IgD-negative memory B cell (primary cell): ENCODE measurements at regions not wholly inside any gene's neighbourhood (a gene's known extent, or its start where the extent isn't known, plus 50 kb on each side); places are given as distances from the start of the nearest gene placed in this dataset.

Source experiments
- H3K27ac Mint-ChIP-seq, 3 donors: one replicate each; pipeline ENCODE4 v1.8.0; 2020 to 2022; ENCODE audit warnings: mild to moderate bottlenecking in 3 of 3, mixed read lengths in 3 of 3, moderate library complexity in 1 of 3
- H3K27me3 Mint-ChIP-seq: one replicate; pipeline ENCODE4 v1.8.0; 2021; ENCODE audit warnings: mixed read lengths
- H3K36me3 Mint-ChIP-seq: one replicate; pipeline ENCODE4 v1.8.0; 2020; ENCODE audit warnings: mild to moderate bottlenecking, mixed read lengths
- H3K4me1 Mint-ChIP-seq, 3 donors: one replicate each; pipeline ENCODE4 v1.8.0; 2020 to 2022; ENCODE audit warnings: mixed read lengths in 3 of 3, mild to moderate bottlenecking in 1 of 3
- H3K4me3 Mint-ChIP-seq, 4 donors: one replicate each; pipeline ENCODE4 v1.8.0; 2020 to 2022; ENCODE audit warnings: mild to moderate bottlenecking in 4 of 4, mixed read lengths in 4 of 4, moderate library complexity in 3 of 4
- H3K9me3 Mint-ChIP-seq, 3 donors: one replicate each; pipeline ENCODE4 v1.8.0; 2020 to 2021; ENCODE audit warnings: mixed read lengths in 3 of 3, mild to moderate bottlenecking in 1 of 3

GRCh38 chr4:11931266-11931820 is 502.6 kb upstream of the HS3ST1 start:
- H3K27me3 Mint-ChIP-seq, result no peaks in the 10 kb centered on the region
- peaks cover 3 to 6% (median 4%) of the 10 kb centered on the region in 3 donors for H3K9me3 Mint-ChIP-seq
- no peak overlapping the region for H3K4me3 Mint-ChIP-seq
- H3K36me3 Mint-ChIP-seq, result no peaks in the 10 kb centered on the region
- no peak overlapping the region for H3K27ac Mint-ChIP-seq
- H3K4me1 Mint-ChIP-seq, result no peaks in the 10 kb centered on the region

GRCh38 chr4:11929080-11929479 is 500.4 kb upstream of the HS3ST1 start:
- H3K4me3 Mint-ChIP-seq, result no peak overlapping the region
- H3K27ac Mint-ChIP-seq, result no peak overlapping the region
- no peaks in the 10 kb centered on the region for H3K36me3 Mint-ChIP-seq
- peaks cover 3 to 5% (median 3%) of the 10 kb centered on the region in 3 donors for H3K9me3 Mint-ChIP-seq
- H3K27me3 Mint-ChIP-seq, result no peaks in the 10 kb centered on the region
- no peaks in the 10 kb centered on the region for H3K4me1 Mint-ChIP-seq

- H3K27me3 Mint-ChIP-seq, result no peaks in the 10 kb centered on the region
- H3K9me3 Mint-ChIP-seq, result peaks cover 0 to 12% (median 6%) of the 10 kb centered on the region in 3 donors
- no peak overlapping the region for H3K27ac Mint-ChIP-seq
- no peaks in the 10 kb centered on the region for H3K36me3 Mint-ChIP-seq
- H3K4me3 Mint-ChIP-seq, result no peak overlapping the region
- H3K4me1 Mint-ChIP-seq, result peaks cover 0 to 1% (median 0%) of the 10 kb centered on the region in 3 donors
Measured at GRCh38 chr4:11919316-11919715, 490.6 kb upstream of the HS3ST1 start.

GRCh38 chr4:11914406-11914805 is 485.7 kb upstream of the HS3ST1 start:
- Mint-ChIP-seq H3K4me3 (no peak overlapping the region), H3K9me3 (peaks cover 0 to 16% (median 3%) of the 10 kb centered on the region in 3 donors), H3K27ac (no peak overlapping the region), H3K27me3 (no peaks in the 10 kb centered on the region), H3K4me1 (peaks cover 0 to 1% (median 0%) of the 10 kb centered on the region in 3 donors), H3K36me3 (no peaks in the 10 kb centered on the region)

GRCh38 chr4:11912886-11913285 is 484.2 kb upstream of the HS3ST1 start:
- Mint-ChIP-seq H3K27me3 (no peaks in the 10 kb centered on the region), H3K27ac (no peak overlapping the region), H3K4me3 (peak overlapping the region in 1 of 4 donors; percentile 20), H3K36me3 (no peaks in the 10 kb centered on the region), H3K9me3 (peaks cover 0 to 16% (median 2%) of the 10 kb centered on the region in 3 donors), H3K4me1 (peaks cover 0 to 1% (median 0%) of the 10 kb centered on the region in 3 donors)

GRCh38 chr4:11910812-11911211 is 482.1 kb upstream of the HS3ST1 start:
- Mint-ChIP-seq H3K4me3 (no peak overlapping the region), H3K9me3 (peaks cover 0 to 12% (median 2%) of the 10 kb centered on the region in 3 donors), H3K27ac (no peak overlapping the region), H3K36me3 (no peaks in the 10 kb centered on the region), H3K27me3 (no peaks in the 10 kb centered on the region), H3K4me1 (peaks cover 0 to 1% (median 0%) of the 10 kb centered on the region in 3 donors)

- no peak overlapping the region for H3K27ac Mint-ChIP-seq
- peaks cover 0 to 2% (median under 1%) of the 10 kb centered on the region in 3 donors for H3K9me3 Mint-ChIP-seq
- no peaks in the 10 kb centered on the region for H3K4me1 Mint-ChIP-seq
- no peaks in the 10 kb centered on the region for H3K27me3 Mint-ChIP-seq
- H3K36me3 Mint-ChIP-seq, result no peaks in the 10 kb centered on the region
- no peak overlapping the region for H3K4me3 Mint-ChIP-seq
Measured at GRCh38 chr4:11908712-11909111, 480.0 kb upstream of the HS3ST1 start.

GRCh38 chr4:11908205-11908604 is 479.5 kb upstream of the HS3ST1 start:
- Mint-ChIP-seq H3K9me3 (peaks cover 0 to 2% (median 0%) of the 10 kb centered on the region in 3 donors), H3K27ac (no peak overlapping the region), H3K4me1 (no peaks in the 10 kb centered on the region), H3K36me3 (no peaks in the 10 kb centered on the region), H3K27me3 (no peaks in the 10 kb centered on the region), H3K4me3 (no peak overlapping the region)

GRCh38 chr4:11904846-11905739 is 476.4 kb upstream of the HS3ST1 start:
- Mint-ChIP-seq H3K27me3 (no peaks in the 10 kb centered on the region), H3K36me3 (no peaks in the 10 kb centered on the region), H3K27ac (no peak overlapping the region), H3K4me1 (no peaks in the 10 kb centered on the region), H3K4me3 (no peak overlapping the region), H3K9me3 (peaks cover 0 to 2% (median 0%) of the 10 kb centered on the region in 3 donors)

- Mint-ChIP-seq H3K4me1 (no peaks in the 10 kb centered on the region), H3K4me3 (no peak overlapping the region)
Measured at GRCh38 chr4:11904117-11904535, 475.4 kb upstream of the HS3ST1 start.

GRCh38 chr4:11901089-11901488 is 472.4 kb upstream of the HS3ST1 start:
- Mint-ChIP-seq H3K4me3 (no peak overlapping the region), H3K4me1 (no peaks in the 10 kb centered on the region), H3K36me3 (no peaks in the 10 kb centered on the region), H3K27me3 (no peaks in the 10 kb centered on the region), H3K9me3 (peaks cover 7 to 22% (median 9%) of the 10 kb centered on the region in 3 donors), H3K27ac (no peak overlapping the region)

More at GRCh38 chr4:11904117-11904535, 475.4 kb upstream of the HS3ST1 start:
- no peaks in the 10 kb centered on the region for H3K36me3 Mint-ChIP-seq
- no peak overlapping the region for H3K27ac Mint-ChIP-seq
- peaks cover 0 to 2% (median 1%) of the 10 kb centered on the region in 3 donors for H3K9me3 Mint-ChIP-seq
- no peaks in the 10 kb centered on the region for H3K27me3 Mint-ChIP-seq

GRCh38 chr4:11900359-11900758 is 471.7 kb upstream of the HS3ST1 start:
- Mint-ChIP-seq H3K4me1 (no peaks in the 10 kb centered on the region), H3K36me3 (no peaks in the 10 kb centered on the region), H3K9me3 (peaks cover 7 to 22% (median 9%) of the 10 kb centered on the region in 3 donors), H3K27ac (no peak overlapping the region), H3K27me3 (no peaks in the 10 kb centered on the region), H3K4me3 (no peak overlapping the region)

- no peaks in the 10 kb centered on the region for H3K27me3 Mint-ChIP-seq
- H3K9me3 Mint-ChIP-seq, result peaks cover 9 to 22% (median 10%) of the 10 kb centered on the region in 3 donors
- no peak overlapping the region for H3K27ac Mint-ChIP-seq
Measured at GRCh38 chr4:11898796-11899195, 470.1 kb upstream of the HS3ST1 start.

GRCh38 chr4:11895766-11896165 is 467.1 kb upstream of the HS3ST1 start:
- Mint-ChIP-seq H3K4me3 (no peak overlapping the region), H3K27me3 (no peaks in the 10 kb centered on the region), H3K4me1 (no peaks in the 10 kb centered on the region), H3K36me3 (no peaks in the 10 kb centered on the region), H3K9me3 (peaks cover 10 to 22% (median 11%) of the 10 kb centered on the region in 3 donors), H3K27ac (no peak overlapping the region)

More at GRCh38 chr4:11898796-11899195, 470.1 kb upstream of the HS3ST1 start:
- Mint-ChIP-seq H3K36me3 (no peaks in the 10 kb centered on the region), H3K4me1 (no peaks in the 10 kb centered on the region), H3K4me3 (no peak overlapping the region)

GRCh38 chr4:11894977-11895376 is 466.3 kb upstream of the HS3ST1 start:
- H3K36me3 Mint-ChIP-seq, result no peaks in the 10 kb centered on the region
- no peaks in the 10 kb centered on the region for H3K27me3 Mint-ChIP-seq

More at GRCh38 chr4:11894977-11895376, 466.3 kb upstream of the HS3ST1 start:
- Mint-ChIP-seq H3K4me1 (no peaks in the 10 kb centered on the region), H3K4me3 (no peak overlapping the region), H3K27ac (peak overlapping the region in 1 of 3 donors; percentile 17), H3K9me3 (peaks cover 8 to 22% (median 11%) of the 10 kb centered on the region in 3 donors)
